Activated naive CD4-positive, alpha-beta T cell treated with anti-CD3 and anti-CD28 coated beads for 36 hours (primary cell): ENCODE measurements at regions not wholly inside any gene's neighbourhood (a gene's known extent, or its start where the extent isn't known, plus 50 kb on each side); places are given as distances from the start of the nearest gene placed in this dataset.

Experiments
- CTCF ChIA-PET: fragments of 350-600 bp; sonication (Branson Sonifier 250); formaldehyde crosslinking; loops from one replicate; lab custom pipeline; 2021; ENCODE audit warnings: antibody characterized with exemption; lab: Charles Lee
- DNase-seq: peaks from one replicate; pipeline ENCODE4 v3.0.0-alpha.2; 2020
- H3K27ac Mint-ChIP-seq: one replicate; pipeline ENCODE4 v1.8.0; 2021; ENCODE audit warnings: mild to moderate bottlenecking, mixed read lengths
- H3K27me3 Mint-ChIP-seq: one replicate; pipeline ENCODE4 v1.8.0; 2021; ENCODE audit warnings: low read depth, mixed read lengths
- H3K36me3 Mint-ChIP-seq: one replicate; pipeline ENCODE4 v1.8.0; 2021; ENCODE audit warnings: low read depth, mixed read lengths
- H3K4me1 Mint-ChIP-seq: one replicate; pipeline ENCODE4 v1.8.0; 2021; ENCODE audit warnings: low read depth, mixed read lengths
- H3K4me3 Mint-ChIP-seq: one replicate; pipeline ENCODE4 v1.8.0; 2021; ENCODE audit warnings: mild to moderate bottlenecking, moderate library complexity, mixed read lengths
- H3K9me3 Mint-ChIP-seq: one replicate; pipeline ENCODE4 v1.8.0; 2021; ENCODE audit warnings: mixed read lengths
- intact Hi-C: fragments of 100-400 bp; cut with micrococcal nuclease; formaldehyde crosslinking; loops from one replicate; pipeline ENCODE4 v1.15.1; 2023

DNA sequence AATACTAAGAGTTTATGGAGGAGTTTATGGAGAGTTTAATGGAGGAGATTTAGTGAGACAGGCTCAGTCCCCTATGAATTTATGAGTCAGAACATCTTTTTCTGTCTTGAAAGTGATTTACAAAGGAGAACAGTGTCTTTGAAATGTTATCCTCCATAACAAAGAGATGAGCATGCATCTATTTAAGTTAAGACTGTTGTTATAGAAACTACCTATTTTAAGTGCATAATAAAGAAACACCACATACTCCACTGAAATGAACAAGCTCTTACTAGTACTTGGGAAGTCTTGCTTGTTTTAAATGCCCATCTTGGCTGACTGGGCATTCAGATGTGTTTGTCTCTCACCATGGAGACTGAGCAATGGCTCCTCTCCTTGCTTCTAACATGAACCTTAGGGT, 118.7 kb upstream of the ACP3 start:
- Mint-ChIP-seq H3K4me1 (no peaks in the 10 kb centered on the region), H3K4me3 (no peak overlapping the region), H3K9me3 (no peaks in the 10 kb centered on the region), H3K36me3 (no peaks in the 10 kb centered on the region), H3K27ac (no peak overlapping the region), H3K27me3 (no peaks in the 10 kb centered on the region)
- DNase-seq, result no peak
- intact Hi-C loops, result no loop called here
- CTCF ChIA-PET, result interaction anchor here (1.7 kb wide), 1 partner anchor 12 kb away, joined by 5 read pairs; no protein-coding TSS in a partner anchor

DNA sequence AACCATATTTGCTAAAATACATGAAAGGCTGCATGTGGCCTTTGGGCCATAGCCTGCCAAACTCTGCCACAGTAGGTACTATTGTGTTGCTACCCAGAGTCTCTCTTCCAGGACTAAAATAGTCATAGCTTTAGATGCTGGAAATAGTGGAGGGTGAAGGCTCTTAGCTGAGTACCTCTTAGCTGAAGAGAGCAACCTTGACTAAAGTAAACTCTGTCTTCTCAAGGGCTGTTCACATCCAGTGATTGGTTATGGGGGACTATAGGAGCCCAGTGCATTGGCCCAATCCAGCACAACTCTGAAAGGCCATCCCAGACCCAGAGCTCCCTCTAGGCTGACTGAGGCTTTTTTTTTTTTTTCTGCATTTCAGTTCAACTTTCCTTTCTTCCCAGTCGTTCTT, 117.8 kb upstream of the ACP3 start:
- no peak overlapping the region for H3K27ac Mint-ChIP-seq
- H3K4me3 Mint-ChIP-seq, result no peak overlapping the region
- no peaks in the 10 kb centered on the region for H3K4me1 Mint-ChIP-seq
- DNase-seq, result no peak
- CTCF ChIA-PET, result interaction anchor here (0.8 to 1.7 kb wide), 3 partner anchors 11 to 19 kb away, joined by 3 to 5 read pairs (median 3); no protein-coding TSS in a partner anchor
- intact Hi-C loops, result no loop called here
- H3K36me3 Mint-ChIP-seq, result no peaks in the 10 kb centered on the region
- H3K9me3 Mint-ChIP-seq, result no peaks in the 10 kb centered on the region
- H3K27me3 Mint-ChIP-seq, result no peaks in the 10 kb centered on the region

DNA sequence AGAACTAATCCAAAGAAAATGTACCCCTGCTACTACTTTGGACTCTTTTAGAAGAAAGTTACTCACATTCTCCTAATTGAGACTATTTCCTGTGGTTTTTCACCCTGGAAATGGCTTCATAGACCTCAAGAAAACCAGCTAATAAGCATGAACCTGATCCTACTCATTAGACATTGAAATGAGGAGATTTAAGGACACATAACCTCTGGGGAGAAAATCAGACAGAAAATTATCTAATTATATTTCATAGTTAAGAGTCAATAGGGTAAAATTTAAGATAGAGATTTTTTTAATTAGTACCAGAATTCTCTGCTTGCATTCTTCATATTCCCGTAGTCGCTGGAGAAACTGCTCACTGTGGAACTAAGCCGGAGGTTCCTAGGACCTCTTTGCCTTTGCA, 114.6 kb upstream of the ACP3 start:
- H3K27me3 Mint-ChIP-seq, result no peaks in the 10 kb centered on the region
- no peak overlapping the region for H3K4me3 Mint-ChIP-seq
- no peak overlapping the region for H3K27ac Mint-ChIP-seq
- CTCF ChIA-PET, result no interaction called here
- no peaks in the 10 kb centered on the region for H3K4me1 Mint-ChIP-seq
- intact Hi-C loops, result no loop called here
- H3K9me3 Mint-ChIP-seq, result no peaks in the 10 kb centered on the region
- no peaks in the 10 kb centered on the region for H3K36me3 Mint-ChIP-seq
- no peak for DNase-seq

DNA sequence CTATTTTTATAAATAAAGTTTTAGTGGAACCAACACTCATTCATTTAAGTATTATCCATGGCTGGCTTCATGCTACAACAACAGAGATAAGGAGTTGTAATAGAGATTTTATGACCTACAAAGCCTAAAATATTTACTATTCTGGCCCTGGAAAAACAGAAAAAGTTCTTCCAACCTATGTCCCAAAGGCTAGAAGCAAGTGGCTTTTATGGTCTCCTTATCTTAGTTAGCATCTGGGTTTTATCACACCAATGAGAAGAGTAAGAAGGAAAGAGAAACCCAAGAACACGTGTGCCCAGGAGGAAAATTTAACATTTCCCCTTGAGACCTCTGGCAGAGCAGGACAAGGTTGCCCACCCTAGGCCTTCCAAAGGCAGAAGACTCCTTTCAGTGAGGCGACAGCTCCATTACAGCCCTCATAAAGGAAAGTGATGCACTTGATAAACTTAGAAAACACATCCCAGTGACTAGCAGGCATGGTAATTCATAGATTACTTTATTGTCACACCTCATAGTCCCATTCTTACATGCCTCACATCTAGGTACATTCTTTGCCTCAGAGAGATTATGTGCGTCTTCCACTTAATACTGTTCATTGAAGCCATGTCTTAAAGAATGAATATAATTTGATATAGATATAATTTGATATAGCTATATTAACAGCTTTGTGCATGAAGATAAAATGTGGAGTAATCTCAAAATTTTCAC, 113.2 kb upstream of the ACP3 start:
- intact Hi-C loops, result no loop called here
- Mint-ChIP-seq H3K4me3 (no peak overlapping the region), H3K4me1 (no peaks in the 10 kb centered on the region), H3K36me3 (no peaks in the 10 kb centered on the region), H3K27ac (no peak overlapping the region), H3K27me3 (no peaks in the 10 kb centered on the region), H3K9me3 (no peaks in the 10 kb centered on the region)
- no peak for DNase-seq
- CTCF ChIA-PET, result no interaction called here

DNA sequence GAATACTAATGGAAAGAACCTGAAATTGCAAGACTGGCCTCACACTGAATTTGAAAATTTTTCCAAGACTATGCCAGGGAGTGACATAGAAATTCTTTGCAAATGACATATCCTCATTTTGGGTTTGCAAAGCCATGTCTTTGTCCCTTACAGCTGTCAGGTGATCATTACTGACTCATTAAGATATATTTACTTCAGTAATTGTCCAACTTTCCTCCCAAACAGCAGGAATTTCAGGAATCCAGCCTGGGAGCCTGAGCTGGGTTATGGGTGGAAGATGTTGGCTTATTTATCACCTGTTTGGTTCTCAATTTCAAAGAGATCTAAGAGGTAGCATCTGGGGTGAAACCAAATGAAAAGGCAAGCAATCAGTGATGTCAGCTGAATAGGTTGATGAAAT, 111.6 kb upstream of the ACP3 start:
- H3K4me3 Mint-ChIP-seq, result no peak overlapping the region
- CTCF ChIA-PET, result no interaction called here
- H3K27ac Mint-ChIP-seq, result no peak overlapping the region
- peaks cover 2% of the 10 kb centered on the region for H3K27me3 Mint-ChIP-seq
- DNase-seq, result no peak
- H3K9me3 Mint-ChIP-seq, result no peaks in the 10 kb centered on the region
- H3K36me3 Mint-ChIP-seq, result no peaks in the 10 kb centered on the region
- H3K4me1 Mint-ChIP-seq, result no peaks in the 10 kb centered on the region
- intact Hi-C loops, result no loop called here

DNA sequence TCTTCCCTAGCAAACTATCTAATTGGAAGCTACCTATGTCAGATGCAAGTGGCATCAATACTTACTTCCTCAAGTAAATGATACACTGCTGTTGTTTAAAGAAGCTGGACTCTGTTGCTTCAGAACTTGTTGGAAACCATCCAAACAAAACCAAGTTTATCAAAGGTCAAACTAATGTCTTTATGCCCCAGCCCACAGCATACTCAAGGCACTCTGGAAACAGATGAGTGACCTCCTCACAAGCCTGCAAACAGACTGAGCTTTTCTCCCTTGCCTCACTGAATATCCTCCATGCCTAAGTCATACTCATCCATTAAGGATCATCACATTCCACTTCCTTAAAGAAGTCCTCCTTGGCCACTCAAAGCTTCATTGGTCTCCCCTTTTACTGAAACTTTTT, 107.4 kb upstream of the ACP3 start:
- CTCF ChIA-PET, result interaction anchor here (0.8 to 1.4 kb wide), 6 partner anchors 11 to 414 kb away, joined by 3 to 5 read pairs (median 3); no protein-coding TSS in a partner anchor
- H3K4me3 Mint-ChIP-seq, result no peak overlapping the region
- H3K9me3 Mint-ChIP-seq, result no peaks in the 10 kb centered on the region

DNA sequence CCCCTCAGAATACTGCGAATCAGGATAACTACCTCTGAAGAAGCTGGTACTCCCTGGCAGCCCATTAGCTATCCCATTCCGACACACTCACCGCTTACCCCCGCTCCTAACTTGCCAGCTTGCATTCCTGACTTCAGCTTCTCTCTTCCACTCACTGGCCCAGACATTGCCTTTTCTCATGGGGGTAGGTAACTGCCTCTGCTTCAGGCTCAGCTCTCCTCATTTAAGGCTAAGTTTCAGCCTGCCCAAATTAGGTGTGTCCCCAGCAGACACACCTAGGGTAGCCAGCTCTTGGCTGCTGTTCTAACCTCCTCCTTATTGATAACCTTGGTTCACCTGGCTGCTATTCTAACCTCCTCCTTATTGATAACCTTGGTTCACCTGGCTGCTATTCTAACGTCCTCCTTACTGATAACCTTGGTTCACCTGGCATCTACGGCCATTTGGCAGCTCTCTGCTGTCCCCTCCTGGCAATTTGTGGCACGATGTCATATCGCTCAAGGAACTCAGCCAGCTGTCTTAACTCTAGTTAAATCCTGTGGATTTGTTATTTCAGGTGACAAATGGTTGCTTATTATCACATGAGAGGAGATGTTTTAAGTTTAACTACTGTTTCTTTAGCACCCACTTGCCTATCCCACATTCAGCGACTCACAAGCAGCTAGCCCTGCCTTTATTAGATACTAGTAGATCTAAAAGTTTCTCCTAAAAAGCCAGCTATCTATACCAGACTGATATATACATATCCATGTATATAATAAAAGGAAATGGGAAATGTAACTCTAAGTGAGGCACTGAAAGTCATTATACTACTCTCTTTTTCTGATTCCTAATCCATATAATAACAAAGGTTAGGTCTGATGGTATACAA, 106.5 kb upstream of the ACP3 start:
- CTCF ChIA-PET, result interaction anchor here (0.6 to 1.7 kb wide), 10 partner anchors 8 to 1215 kb away, joined by 3 to 5 read pairs (median 3); no protein-coding TSS in a partner anchor
- peaks cover 17% of the 10 kb centered on the region for H3K27me3 Mint-ChIP-seq

More for the DNA sequence above, 107.4 kb upstream of the ACP3 start:
- DNase-seq, result no peak
- intact Hi-C loops, result no loop called here
- Mint-ChIP-seq H3K27me3 (peaks cover 17% of the 10 kb centered on the region), H3K27ac (no peak overlapping the region), H3K4me1 (no peaks in the 10 kb centered on the region), H3K36me3 (no peaks in the 10 kb centered on the region)

DNA sequence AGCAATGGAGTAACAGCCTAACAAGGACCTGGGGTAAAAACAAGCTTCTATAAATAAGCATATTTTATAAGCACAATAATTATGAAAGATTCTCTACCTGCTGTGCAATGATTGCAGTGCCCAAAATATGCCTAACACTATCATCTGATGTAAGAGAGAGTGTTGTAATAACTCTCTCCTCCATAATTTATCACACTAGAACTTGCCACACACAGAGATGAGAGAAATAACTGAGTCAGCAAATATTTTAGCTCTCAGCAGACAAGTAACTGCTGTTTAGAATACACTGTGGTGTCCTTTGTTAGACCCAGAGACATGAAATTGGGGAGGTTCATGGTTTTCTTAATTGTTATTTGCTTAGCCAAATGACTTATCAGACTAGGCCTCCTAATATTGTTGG, 105.3 kb upstream of the ACP3 start:
- Mint-ChIP-seq H3K36me3 (no peaks in the 10 kb centered on the region), H3K27ac (no peak overlapping the region), H3K9me3 (no peaks in the 10 kb centered on the region), H3K27me3 (peaks cover 17% of the 10 kb centered on the region), H3K4me1 (no peaks in the 10 kb centered on the region), H3K4me3 (no peak overlapping the region)
- CTCF ChIA-PET, result interaction anchor here (1.7 kb wide), 1 partner anchor 182 kb away, joined by 5 read pairs; no protein-coding TSS in a partner anchor
- no peak for DNase-seq
- intact Hi-C loops, result no loop called here

More for the DNA sequence above, 106.5 kb upstream of the ACP3 start:
- Mint-ChIP-seq H3K36me3 (no peaks in the 10 kb centered on the region), H3K4me1 (no peaks in the 10 kb centered on the region), H3K27ac (no peak overlapping the region), H3K4me3 (no peak overlapping the region), H3K9me3 (no peaks in the 10 kb centered on the region)
- intact Hi-C loops, result no loop called here
- peak; percentile 51 for DNase-seq

DNA sequence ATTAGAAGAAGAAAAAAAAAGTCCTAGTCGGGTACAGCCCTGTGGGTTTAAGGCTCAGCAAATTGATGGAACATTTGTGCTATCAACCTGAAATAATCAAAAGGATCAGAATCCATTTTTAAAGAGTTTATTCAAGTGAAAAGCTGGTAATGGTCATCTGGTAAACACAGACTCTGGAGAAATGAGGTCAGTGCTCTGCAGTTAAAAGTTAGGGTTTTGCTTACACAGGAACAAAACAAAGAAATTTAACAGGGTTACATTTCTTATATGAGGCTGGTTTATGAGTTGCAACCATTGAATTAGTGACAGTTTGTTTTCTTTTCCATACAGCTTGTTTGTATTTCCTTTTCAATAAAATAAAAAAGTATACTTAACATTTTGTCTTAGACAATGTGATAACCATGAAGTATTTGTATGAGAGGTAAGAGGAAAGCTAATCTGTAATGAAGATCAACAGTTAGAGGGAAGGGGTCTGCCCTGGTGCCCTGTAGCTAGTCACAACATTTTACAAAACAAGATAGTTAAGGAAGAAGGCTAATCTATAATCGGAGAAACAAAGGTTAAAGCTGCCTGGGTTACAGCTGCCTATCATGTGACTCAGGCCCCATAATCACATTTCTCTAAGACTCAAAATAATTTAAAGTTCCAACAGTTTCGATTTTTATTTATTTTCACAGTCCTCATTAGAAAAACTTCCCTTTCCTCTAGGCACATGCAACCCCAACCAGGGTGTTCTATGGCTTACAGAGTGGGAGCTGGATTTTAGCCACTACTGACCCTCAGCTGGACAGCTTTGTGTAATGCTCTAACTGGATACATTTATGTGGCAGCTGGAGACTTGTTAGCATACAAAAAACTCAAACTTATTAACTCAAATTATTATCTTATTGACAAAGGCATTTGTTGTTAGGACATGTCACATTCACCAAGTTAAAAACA, 98.1 kb upstream of the ACP3 start:
- Mint-ChIP-seq H3K4me3 (no peak overlapping the region), H3K9me3 (no peaks in the 10 kb centered on the region), H3K36me3 (no peaks in the 10 kb centered on the region), H3K4me1 (no peaks in the 10 kb centered on the region), H3K27me3 (peaks cover 3% of the 10 kb centered on the region), H3K27ac (no peak overlapping the region)
- DNase-seq, result no peak
- intact Hi-C loops, result no loop called here
- CTCF ChIA-PET, result interaction anchor here (1.4 kb wide), 1 partner anchor 8 kb away, joined by 5 read pairs; no protein-coding TSS in a partner anchor

DNA sequence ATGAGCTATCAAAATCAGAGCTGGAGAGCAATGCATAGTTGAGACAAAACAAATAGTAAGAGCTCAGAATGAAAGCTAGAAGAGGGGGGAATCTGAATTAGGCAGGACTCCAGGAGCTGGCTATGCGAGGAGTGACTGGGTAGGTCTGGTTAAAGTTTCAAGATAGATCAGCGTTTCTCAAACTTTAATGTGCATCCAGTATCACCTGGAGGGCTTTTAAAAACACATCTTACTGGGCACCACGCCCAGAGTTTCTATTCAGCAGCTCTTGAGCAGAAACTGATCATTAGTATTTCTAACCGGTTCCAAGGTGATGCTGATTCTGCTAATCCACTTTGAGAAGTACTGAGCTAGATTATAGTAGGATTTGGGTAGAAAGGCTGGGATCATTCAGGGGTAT, 96.2 kb upstream of the ACP3 start:
- no peak overlapping the region for H3K4me3 Mint-ChIP-seq
- CTCF ChIA-PET, result interaction anchor here (1.1 to 2.0 kb wide), 2 partner anchors 10 to 122 kb away, joined by 3 to 5 read pairs; no protein-coding TSS in a partner anchor
- H3K27me3 Mint-ChIP-seq, result peaks cover 3% of the 10 kb centered on the region
- no peak overlapping the region for H3K27ac Mint-ChIP-seq
- DNase-seq, result no peak
- intact Hi-C loops, result no loop called here
- H3K4me1 Mint-ChIP-seq, result no peaks in the 10 kb centered on the region
- H3K36me3 Mint-ChIP-seq, result no peaks in the 10 kb centered on the region
- no peaks in the 10 kb centered on the region for H3K9me3 Mint-ChIP-seq

DNA sequence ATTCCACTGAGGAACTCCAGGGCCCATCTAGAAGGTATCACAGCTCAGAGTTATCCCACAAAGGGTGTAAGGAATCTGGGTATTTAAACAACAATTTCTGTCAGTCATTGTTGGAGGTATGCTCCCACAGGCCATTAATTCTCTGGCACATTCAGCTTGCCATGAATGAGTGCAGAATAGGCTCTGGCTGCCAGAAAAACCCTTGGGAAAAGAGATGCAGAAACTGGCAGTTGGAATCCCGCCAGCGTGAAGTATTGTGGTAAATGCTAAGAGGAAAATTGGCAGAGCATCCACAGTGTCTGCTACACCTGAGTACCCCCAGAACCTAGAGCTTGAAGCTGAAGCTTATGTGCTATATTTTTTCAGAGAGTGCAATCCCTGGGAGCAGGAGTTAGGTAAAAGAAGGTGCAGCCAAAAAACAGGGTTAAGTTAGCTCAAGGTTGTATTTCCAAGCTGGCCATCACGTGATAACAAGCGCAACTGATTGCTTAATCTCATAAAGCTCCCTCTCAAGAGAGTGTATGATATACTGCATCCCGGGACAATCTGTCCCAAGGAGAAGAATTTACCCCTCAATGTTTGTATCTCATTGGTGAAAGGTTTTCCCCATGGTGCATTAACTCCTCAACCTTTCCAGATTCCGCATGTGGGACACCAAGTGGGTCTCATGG, 94.2 kb upstream of the ACP3 start:
- CTCF ChIA-PET, result no interaction called here
- H3K36me3 Mint-ChIP-seq, result no peaks in the 10 kb centered on the region
- H3K4me3 Mint-ChIP-seq, result no peak overlapping the region
- no peaks in the 10 kb centered on the region for H3K4me1 Mint-ChIP-seq
- intact Hi-C loops, result no loop called here
- no peaks in the 10 kb centered on the region for H3K9me3 Mint-ChIP-seq
- no peak for DNase-seq
- H3K27ac Mint-ChIP-seq, result no peak overlapping the region
- H3K27me3 Mint-ChIP-seq, result peaks cover 5% of the 10 kb centered on the region
